Caco-2 (cell line): ENCODE measurements at regions not wholly inside any gene's neighbourhood (a gene's known extent, or its start where the extent isn't known, plus 50 kb on each side); places are given as distances from the start of the nearest gene placed in this dataset.

Experiments
- BruUV-seq: library from RNA; stranded (reverse); fragments of 400-500 nt; replicated peaks from 2 replicates; lab custom pipeline; 2021; lab: Mats Ljungman, UMichigan
- CTCF ChIA-PET: fragments of 300-600 bp; sonication (Branson Sonifier 250); formaldehyde crosslinking; loops from one replicate; lab custom pipeline; 2022; ENCODE audit warnings: antibody characterized with exemption; lab: Charles Lee
- POLR2A ChIA-PET: fragments of 300-600 bp; sonication (Branson Sonifier 250); formaldehyde crosslinking; loops from one replicate; lab custom pipeline; 2022; ENCODE audit warnings: antibody characterized with exemption; lab: Charles Lee
- DNase-seq, 2 experiments: peaks; one replicate each; pipeline versions ENCODE4 v3.0.0 to v3.0.0-alpha.2; 2020 to 2022
- H3K27me3 ChIP-seq: replicated peaks from 2 replicates; pipeline ENCODE4 v1.6.0; 2011; ENCODE audit warnings: low read length; ENCODE audit not compliant: control insufficient read depth, insufficient read depth
- H3K36me3 ChIP-seq: 2 replicates; pipeline ENCODE4 v1.5.1; 2011; ENCODE audit warnings: low read length; ENCODE audit not compliant: control insufficient read depth, insufficient read depth
- H3K4me1 ChIP-seq: fragments of 250-450 bp; sonication (Bioruptor Pico); 2 replicates; pipeline ENCODE4 v1.5.1; 2020; ENCODE audit warnings: mild to moderate bottlenecking
- H3K4me3 ChIP-seq: 2 replicates; pipeline ENCODE4 v1.5.1; 2011; ENCODE audit warnings: low read depth, mild to moderate bottlenecking, control low read depth, low read length
- H3K9me3 ChIP-seq: fragments of 250-450 bp; sonication (Bioruptor Pico); 2 replicates; pipeline ENCODE4 v1.5.1; 2020; ENCODE audit warnings: mild to moderate bottlenecking, moderate library complexity
- H3K27ac Mint-ChIP-seq: one replicate; pipeline ENCODE4 v1.8.0; 2022; ENCODE audit warnings: mixed read lengths; ENCODE audit not compliant: unreplicated experiment
- H3K27me3 Mint-ChIP-seq: one replicate; pipeline ENCODE4 v1.8.0; 2022; ENCODE audit warnings: mixed read lengths; ENCODE audit not compliant: insufficient read depth, unreplicated experiment
- H3K36me3 Mint-ChIP-seq: one replicate; pipeline ENCODE4 v1.8.0; 2022; ENCODE audit warnings: mild to moderate bottlenecking, mixed read lengths; ENCODE audit not compliant: insufficient read depth, unreplicated experiment
- H3K4me1 Mint-ChIP-seq: one replicate; pipeline ENCODE4 v1.8.0; 2022; ENCODE audit warnings: low read depth, mixed read lengths; ENCODE audit not compliant: unreplicated experiment
- H3K4me3 Mint-ChIP-seq: one replicate; pipeline ENCODE4 v1.8.0; 2022; ENCODE audit warnings: mild to moderate bottlenecking, moderate library complexity, mixed read lengths; ENCODE audit not compliant: unreplicated experiment
- H3K9me3 Mint-ChIP-seq: one replicate; pipeline ENCODE4 v1.8.0; 2022; ENCODE audit warnings: mixed read lengths; ENCODE audit not compliant: unreplicated experiment
- CTCF ChIP-seq, 2 experiments: fragments of 200-600 bp in 1 of 2; IDR thresholded peaks; 1 replicate in 1 of 2; 2 replicates in 1 of 2; pipeline versions ENCODE4 v1.5.1 to v1.8.0; 2011 to 2022; ENCODE audit warnings: antibody characterized with exemption in 1 of 2, control low read depth in 1 of 2, inconsistent platforms in 1 of 2, low read depth in 1 of 2, low read length in 1 of 2, mild to moderate bottlenecking in 1 of 2, moderate library complexity in 1 of 2; ENCODE audit not compliant: insufficient read depth in 1 of 2, severe bottlenecking in 1 of 2, unreplicated experiment in 1 of 2
- intact Hi-C: fragments of 100-400 bp; cut with micrococcal nuclease; formaldehyde crosslinking; loops from one replicate; pipeline ENCODE4 v1.10.0; 2022; ENCODE audit not compliant: unreplicated experiment

- intact Hi-C loops, result no loop called here
- ChIA-PET CTCF (no interaction called here), POLR2A (no interaction called here)
- Mint-ChIP-seq H3K4me3 (no peak overlapping the region), H3K36me3 (no peaks in the 10 kb centered on the region), H3K27ac (no peak overlapping the region), H3K27me3 (no peaks in the 10 kb centered on the region), H3K9me3 (no peaks in the 10 kb centered on the region), H3K4me1 (peaks cover 3% of the 10 kb centered on the region)
- H3K4me3 ChIP-seq, result no peak overlapping the region
- H3K36me3 ChIP-seq, result no peaks in the 10 kb centered on the region
- TF ChIP-seq CTCF (IDR thresholded peaks at IDR 0.05; ENCODE audit: insufficient read depth in 1 of 2, low read depth in 1 of 2, low read length in 1 of 2, severe bottlenecking in 1 of 2, unreplicated experiment in 1 of 2), result no peak
- no peaks in the 10 kb centered on the region for H3K9me3 ChIP-seq
- no peaks in the 10 kb centered on the region for H3K27me3 ChIP-seq
- DNase-seq, result no peak
- no TSS peak for BruUV-seq
- peaks cover 7% of the 10 kb centered on the region; the same call in 1 of the 2 replicates for H3K4me1 ChIP-seq
These were observed 105.9 kb upstream of the CDC42BPA start for GRCh38 chr1:227424159-227424680.

GRCh38 chr1:227422581-227422980 is 104.3 kb upstream of the CDC42BPA start:
- no peak for DNase-seq
- H3K9me3 Mint-ChIP-seq, result no peaks in the 10 kb centered on the region
- ChIA-PET POLR2A (no interaction called here), CTCF (no interaction called here)
- BruUV-seq, result no TSS peak
- no peak overlapping the region for H3K27ac Mint-ChIP-seq
- no peaks in the 10 kb centered on the region for H3K9me3 ChIP-seq
- no peaks in the 10 kb centered on the region for H3K27me3 Mint-ChIP-seq
- H3K4me1 Mint-ChIP-seq, result no peaks in the 10 kb centered on the region
- H3K4me1 ChIP-seq, result no peaks in the 10 kb centered on the region
- H3K36me3 ChIP-seq, result no peaks in the 10 kb centered on the region
- H3K4me3 Mint-ChIP-seq, result no peak overlapping the region
- intact Hi-C loops, result no loop called here
- H3K4me3 ChIP-seq, result no peak overlapping the region
- H3K27me3 ChIP-seq, result no peaks in the 10 kb centered on the region
- TF ChIP-seq CTCF (IDR thresholded peaks at IDR 0.05; ENCODE audit: insufficient read depth in 1 of 2, low read depth in 1 of 2, low read length in 1 of 2, severe bottlenecking in 1 of 2, unreplicated experiment in 1 of 2), result no peak
- H3K36me3 Mint-ChIP-seq, result no peaks in the 10 kb centered on the region

GRCh38 chr1:227420147-227420546 is 101.9 kb upstream of the CDC42BPA start:
- Histone ChIP-seq H3K4me3 (no peak overlapping the region), H3K36me3 (no peaks in the 10 kb centered on the region), H3K9me3 (no peaks in the 10 kb centered on the region), H3K27me3 (no peaks in the 10 kb centered on the region), H3K4me1 (no peaks in the 10 kb centered on the region)
- H3K4me3 Mint-ChIP-seq, result no peak overlapping the region
- CTCF ChIA-PET, result no interaction called here
- intact Hi-C loops, result no loop called here
- no peaks in the 10 kb centered on the region for H3K36me3 Mint-ChIP-seq
- POLR2A ChIA-PET, result no interaction called here
- no peak for DNase-seq
- BruUV-seq, result no TSS peak
- no peaks in the 10 kb centered on the region for H3K27me3 Mint-ChIP-seq
- no peak overlapping the region for H3K27ac Mint-ChIP-seq
- H3K9me3 Mint-ChIP-seq, result no peaks in the 10 kb centered on the region
- no peaks in the 10 kb centered on the region for H3K4me1 Mint-ChIP-seq
- no peak for TF ChIP-seq CTCF (IDR thresholded peaks at IDR 0.05; ENCODE audit: insufficient read depth in 1 of 2, low read depth in 1 of 2, low read length in 1 of 2, severe bottlenecking in 1 of 2, unreplicated experiment in 1 of 2)
